Hepatocyte (in vitro differentiated cells): ENCODE measurements at regions not wholly inside any gene's neighbourhood (a gene's known extent, or its start where the extent isn't known, plus 50 kb on each side); places are given as distances from the start of the nearest gene placed in this dataset.

Source experiments
- DNase-seq: peaks from one replicate; pipeline ENCODE4 v3.0.0-alpha.2; 2016; ENCODE audit warnings: low spot score
- H2AFZ ChIP-seq: fragments of 200-600 bp; sonication (generic); 2 replicates; pipeline ENCODE4 v1.6.0; 2016; ENCODE audit warnings: antibody characterized with exemption, mild to moderate bottlenecking
- H3K27ac ChIP-seq: fragments of 200-600 bp; sonication (generic); 2 replicates; pipeline ENCODE4 v1.5.1; 2016; ENCODE audit warnings: mild to moderate bottlenecking
- H3K27me3 ChIP-seq: fragments of 200-600 bp; sonication (generic); 2 replicates; pipeline ENCODE4 v1.6.1; 2016
- H3K36me3 ChIP-seq: fragments of 200-600 bp; sonication (generic); replicated peaks from 2 replicates; pipeline ENCODE4 v1.5.1; 2016; ENCODE audit warnings: low read depth; ENCODE audit not compliant: insufficient read depth
- H3K4me1 ChIP-seq: fragments of 200-600 bp; sonication (generic); 2 replicates; pipeline ENCODE4 v1.5.1; 2016; ENCODE audit warnings: mild to moderate bottlenecking, moderate library complexity; ENCODE audit not compliant: insufficient read depth
- H3K4me2 ChIP-seq: fragments of 200-600 bp; sonication (generic); 2 replicates; pipeline ENCODE4 v1.6.0; 2016
- H3K4me3 ChIP-seq: fragments of 200-600 bp; sonication (generic); 2 replicates; pipeline ENCODE4 v1.5.1; 2016; ENCODE audit warnings: mild to moderate bottlenecking
- H3K79me2 ChIP-seq: fragments of 200-600 bp; sonication (generic); 2 replicates; pipeline ENCODE4 v1.6.0; 2017; ENCODE audit warnings: mild to moderate bottlenecking
- H3K9me2 ChIP-seq: fragments of 200-600 bp; sonication (generic); replicated peaks from 2 replicates; pipeline ENCODE4 v1.6.0; 2017; ENCODE audit warnings: mild to moderate bottlenecking; ENCODE audit not compliant: insufficient read depth
- H3K9me3 ChIP-seq: fragments of 200-600 bp; sonication (generic); 2 replicates; pipeline ENCODE4 v1.5.1; 2016; ENCODE audit warnings: low read depth, mild to moderate bottlenecking
- H4K20me1 ChIP-seq: fragments of 200-600 bp; sonication (generic); 2 replicates; pipeline ENCODE4 v1.6.0; 2016; ENCODE audit warnings: mild to moderate bottlenecking; ENCODE audit not compliant: insufficient read depth, poor library complexity, severe bottlenecking
- EZH2 ChIP-seq: fragments of 200-600 bp; sonication (generic); IDR thresholded peaks from 2 replicates; pipeline ENCODE4 v1.6.1; 2016; ENCODE audit warnings: antibody characterized with exemption, mild to moderate bottlenecking, borderline replicate concordance
- EZH2phosphoT487 ChIP-seq: fragments of 200-600 bp; sonication (generic); IDR thresholded peaks from one replicate; pipeline ENCODE4 v1.6.1; 2018; ENCODE audit warnings: antibody characterized with exemption, mild to moderate bottlenecking, low read depth, moderate library complexity; ENCODE audit not compliant: unreplicated experiment, severe bottlenecking
- WGBS: methylation state at CpG from one replicate; pipeline ENCODE4 v1.1.6; 2016; ENCODE audit warnings: low lambda C conversion rate; ENCODE audit errors: missing lambda C conversion rate; 5-methylcytosine and 5-hydroxymethylcytosine counted together
- TF ChIP-seq, protein P1 (sequence below): fragments of 200-600 bp; sonication (generic); IDR thresholded peaks from 2 replicates; pipeline ENCODE4 v1.5.1; 2016; ENCODE audit warnings: antibody characterized with exemption, mild to moderate bottlenecking; ENCODE audit not compliant: poor library complexity

DNA sequence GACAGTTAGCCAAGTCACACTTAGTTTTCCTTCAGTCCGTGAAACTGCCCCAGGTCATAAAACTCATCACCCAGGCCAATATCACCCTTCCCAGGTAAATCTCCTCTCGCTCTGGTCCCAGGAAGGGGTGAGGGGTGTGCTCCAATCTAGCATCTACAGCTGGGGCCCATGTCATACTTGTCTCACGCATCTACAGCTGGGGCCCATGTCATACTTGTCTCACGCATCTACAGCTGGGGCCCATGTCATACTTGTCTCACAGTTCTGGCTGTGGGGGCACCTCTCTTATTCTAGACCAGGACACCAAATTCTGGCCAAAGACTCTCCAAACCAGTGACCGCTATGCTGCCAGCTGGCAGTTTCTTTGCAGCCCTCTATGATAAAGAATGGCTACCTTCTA lies 123.3 kb upstream of the DLGAP1 start:
- H2AFZ ChIP-seq, result no peak overlapping the region
- WGBS, result 95% methylated on average over 5 of the region's 5 CpGs
- H3K9me2 ChIP-seq, result no peaks in the 10 kb centered on the region
- H3K36me3 ChIP-seq, result no peaks in the 10 kb centered on the region
- H3K27ac ChIP-seq, result no peak overlapping the region
- TF ChIP-seq EZH2 (no peak), EZH2phosphoT487 (no peak)
- TF ChIP-seq, protein P1, sequence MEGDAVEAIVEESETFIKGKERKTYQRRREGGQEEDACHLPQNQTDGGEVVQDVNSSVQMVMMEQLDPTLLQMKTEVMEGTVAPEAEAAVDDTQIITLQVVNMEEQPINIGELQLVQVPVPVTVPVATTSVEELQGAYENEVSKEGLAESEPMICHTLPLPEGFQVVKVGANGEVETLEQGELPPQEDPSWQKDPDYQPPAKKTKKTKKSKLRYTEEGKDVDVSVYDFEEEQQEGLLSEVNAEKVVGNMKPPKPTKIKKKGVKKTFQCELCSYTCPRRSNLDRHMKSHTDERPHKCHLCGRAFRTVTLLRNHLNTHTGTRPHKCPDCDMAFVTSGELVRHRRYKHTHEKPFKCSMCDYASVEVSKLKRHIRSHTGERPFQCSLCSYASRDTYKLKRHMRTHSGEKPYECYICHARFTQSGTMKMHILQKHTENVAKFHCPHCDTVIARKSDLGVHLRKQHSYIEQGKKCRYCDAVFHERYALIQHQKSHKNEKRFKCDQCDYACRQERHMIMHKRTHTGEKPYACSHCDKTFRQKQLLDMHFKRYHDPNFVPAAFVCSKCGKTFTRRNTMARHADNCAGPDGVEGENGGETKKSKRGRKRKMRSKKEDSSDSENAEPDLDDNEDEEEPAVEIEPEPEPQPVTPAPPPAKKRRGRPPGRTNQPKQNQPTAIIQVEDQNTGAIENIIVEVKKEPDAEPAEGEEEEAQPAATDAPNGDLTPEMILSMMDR, result no peak
- H3K4me1 ChIP-seq, result no peaks in the 10 kb centered on the region
- no peak for DNase-seq
- H3K9me3 ChIP-seq, result no peaks in the 10 kb centered on the region
- H3K79me2 ChIP-seq, result no peaks in the 10 kb centered on the region
- no peaks in the 10 kb centered on the region for H3K27me3 ChIP-seq
- no peak overlapping the region for H3K4me2 ChIP-seq
- no peaks in the 10 kb centered on the region for H4K20me1 ChIP-seq
- H3K4me3 ChIP-seq, result no peak overlapping the region

DNA sequence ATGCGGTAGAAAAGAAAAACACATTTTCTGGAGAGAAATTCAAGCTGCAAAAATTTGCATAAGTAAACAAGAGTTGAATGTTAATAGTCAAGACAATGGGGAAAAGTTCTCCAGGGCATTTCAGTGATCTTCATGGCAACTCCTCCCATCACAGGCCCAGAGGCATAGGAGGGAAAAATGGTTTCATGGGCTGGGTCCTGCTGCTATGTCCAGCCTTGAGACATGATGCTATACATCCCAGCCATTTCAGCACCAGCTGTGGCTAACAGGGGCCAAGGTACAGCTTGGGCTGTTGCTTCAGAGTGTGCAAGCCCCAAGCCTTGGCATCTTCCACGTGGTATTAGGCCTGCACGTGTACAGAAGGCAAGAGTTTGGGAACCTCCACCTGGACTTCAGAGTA lies 118.6 kb upstream of the DLGAP1 start:
- no peaks in the 10 kb centered on the region for H3K4me1 ChIP-seq
- H3K27ac ChIP-seq, result no peak overlapping the region
- WGBS, result 93% methylated on average over 3 of the region's 3 CpGs
- TF ChIP-seq, protein P1, result no peak
- TF ChIP-seq EZH2, result no peak
- TF ChIP-seq EZH2phosphoT487, result no peak
- no peak overlapping the region for H3K4me2 ChIP-seq
- H2AFZ ChIP-seq, result no peak overlapping the region
- H3K9me2 ChIP-seq, result no peaks in the 10 kb centered on the region
- H4K20me1 ChIP-seq, result no peaks in the 10 kb centered on the region
- H3K79me2 ChIP-seq, result no peaks in the 10 kb centered on the region
- no peaks in the 10 kb centered on the region for H3K27me3 ChIP-seq
- no peak overlapping the region for H3K4me3 ChIP-seq
- no peak for DNase-seq
- H3K36me3 ChIP-seq, result no peaks in the 10 kb centered on the region
- H3K9me3 ChIP-seq, result no peaks in the 10 kb centered on the region

DNA sequence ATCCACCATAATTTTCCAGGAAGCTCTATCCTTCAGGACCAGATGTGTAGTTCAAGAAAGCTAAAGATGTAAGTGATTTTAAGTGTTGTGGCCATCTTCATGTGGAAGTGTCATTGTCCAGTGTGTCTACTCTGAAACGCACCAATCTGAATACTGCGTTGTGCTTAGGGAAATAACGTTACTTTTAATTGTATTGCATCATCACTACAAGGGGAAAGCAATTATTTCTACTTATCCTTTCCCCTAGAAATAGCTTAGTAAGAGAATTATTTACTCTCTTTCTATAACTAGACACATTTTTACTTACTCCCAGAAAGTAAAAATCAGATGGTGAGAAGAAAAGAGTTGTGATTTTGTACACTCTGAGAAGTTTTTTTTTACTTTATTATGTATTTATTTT lies 102.4 kb upstream of the DLGAP1 start:
- 88% methylated on average over 3 of the region's 3 CpGs for WGBS
- H3K9me2 ChIP-seq, result no peaks in the 10 kb centered on the region
- no peak for DNase-seq
- TF ChIP-seq EZH2 (no peak), EZH2phosphoT487 (no peak)
- TF ChIP-seq, protein P1, result no peak
- no peak overlapping the region for H2AFZ ChIP-seq
- no peak overlapping the region for H3K27ac ChIP-seq
- H3K79me2 ChIP-seq, result no peaks in the 10 kb centered on the region
- H3K4me1 ChIP-seq, result no peaks in the 10 kb centered on the region
- H3K27me3 ChIP-seq, result no peaks in the 10 kb centered on the region
- H3K4me3 ChIP-seq, result no peak overlapping the region
- H3K4me2 ChIP-seq, result no peak overlapping the region
- H4K20me1 ChIP-seq, result no peaks in the 10 kb centered on the region
- no peaks in the 10 kb centered on the region for H3K36me3 ChIP-seq
- no peaks in the 10 kb centered on the region for H3K9me3 ChIP-seq

DNA sequence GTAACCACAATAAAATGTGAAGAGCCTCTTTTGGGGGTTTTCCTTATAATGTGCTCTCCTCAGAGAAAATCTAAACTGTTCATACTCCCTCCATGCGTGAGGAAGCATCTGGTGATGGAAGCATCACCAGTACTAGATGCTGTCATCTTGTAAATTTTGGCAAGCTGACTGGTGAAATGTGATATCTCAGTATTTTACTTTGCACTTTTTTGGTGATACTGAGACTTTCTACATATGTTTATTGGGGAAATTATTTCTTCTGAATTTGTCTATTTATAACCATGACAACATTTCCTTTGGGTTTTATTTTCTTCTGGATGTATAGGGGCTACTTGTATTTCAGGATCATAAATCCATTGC lies 95.9 kb upstream of the DLGAP1 start:
- H2AFZ ChIP-seq, result no peak overlapping the region
- 55% methylated on average over 1 of the region's 1 CpG for WGBS
- TF ChIP-seq, protein P1, result no peak
- no peak for TF ChIP-seq EZH2
- no peak for TF ChIP-seq EZH2phosphoT487
- H3K4me2 ChIP-seq, result no peak overlapping the region
- H3K27me3 ChIP-seq, result no peaks in the 10 kb centered on the region
- H4K20me1 ChIP-seq, result no peaks in the 10 kb centered on the region
- no peak overlapping the region for H3K4me3 ChIP-seq
- no peak overlapping the region for H3K27ac ChIP-seq
- H3K9me3 ChIP-seq, result no peaks in the 10 kb centered on the region
- H3K36me3 ChIP-seq, result no peaks in the 10 kb centered on the region
- H3K9me2 ChIP-seq, result no peaks in the 10 kb centered on the region
- H3K4me1 ChIP-seq, result no peaks in the 10 kb centered on the region
- no peak for DNase-seq
- no peaks in the 10 kb centered on the region for H3K79me2 ChIP-seq
